KMS-11 (cell line): ENCODE measurements at regions not wholly inside any gene's neighbourhood (a gene's known extent, or its start where the extent isn't known, plus 50 kb on each side); places are given as distances from the start of the nearest gene placed in this dataset.

ENCODE experiments used
- H2AFZ ChIP-seq: fragments of 200-600 bp; sonication (generic); 2 replicates; pipeline ENCODE4 v1.6.1; 2016; ENCODE audit warnings: antibody characterized with exemption, mixed run types, low read depth
- H3K27ac ChIP-seq: fragments of 200-600 bp; sonication (generic); 2 replicates; pipeline ENCODE4 v1.6.1; 2016; ENCODE audit warnings: mild to moderate bottlenecking, mixed run types
- H3K27me3 ChIP-seq: fragments of 200-600 bp; sonication (generic); 2 replicates; pipeline ENCODE4 v1.6.1; 2017; ENCODE audit warnings: mild to moderate bottlenecking, low read depth, mixed run types, moderate library complexity; ENCODE audit not compliant: insufficient read depth
- H3K36me3 ChIP-seq: fragments of 200-600 bp; sonication (generic); 2 replicates; pipeline ENCODE4 v1.6.1; 2017; ENCODE audit warnings: mild to moderate bottlenecking, mixed run types; ENCODE audit not compliant: insufficient read depth
- H3K4me1 ChIP-seq: fragments of 200-600 bp; sonication (generic); 2 replicates; pipeline ENCODE4 v1.6.1; 2016; ENCODE audit warnings: mild to moderate bottlenecking, low read depth, mixed run types; ENCODE audit not compliant: poor library complexity, severe bottlenecking
- H3K4me2 ChIP-seq: fragments of 200-600 bp; sonication (generic); 2 replicates; pipeline ENCODE4 v1.7.0; 2016; ENCODE audit warnings: mild to moderate bottlenecking, mixed run types
- H3K4me3 ChIP-seq: fragments of 200-600 bp; sonication (generic); IDR thresholded peaks from 2 replicates; pipeline ENCODE4 v1.6.1; 2017; ENCODE audit warnings: low read depth, low read length, mixed read lengths; ENCODE audit not compliant: insufficient read depth
- H3K79me2 ChIP-seq: fragments of 200-600 bp; sonication (generic); 2 replicates; pipeline ENCODE4 v1.6.1; 2016; ENCODE audit warnings: low read depth, mixed run types; ENCODE audit not compliant: insufficient read depth
- H3K9ac ChIP-seq: fragments of 200-600 bp; sonication (generic); 2 replicates; pipeline ENCODE4 v1.6.1; 2016; ENCODE audit warnings: mild to moderate bottlenecking, mixed run types
- H4K20me1 ChIP-seq: fragments of 200-600 bp; sonication (generic); 2 replicates; pipeline ENCODE4 v1.6.1; 2016; ENCODE audit warnings: mild to moderate bottlenecking, mixed run types; ENCODE audit not compliant: insufficient read depth
- TF ChIP-seq, protein P1 (sequence below): fragments of 200-600 bp; sonication (generic); conservative IDR thresholded peaks from 2 replicates; pipeline ENCODE4 v1.6.1; 2017; ENCODE audit warnings: low read depth, mild to moderate bottlenecking, antibody characterized with exemption, low read length, moderate library complexity, mixed read lengths

DNA sequence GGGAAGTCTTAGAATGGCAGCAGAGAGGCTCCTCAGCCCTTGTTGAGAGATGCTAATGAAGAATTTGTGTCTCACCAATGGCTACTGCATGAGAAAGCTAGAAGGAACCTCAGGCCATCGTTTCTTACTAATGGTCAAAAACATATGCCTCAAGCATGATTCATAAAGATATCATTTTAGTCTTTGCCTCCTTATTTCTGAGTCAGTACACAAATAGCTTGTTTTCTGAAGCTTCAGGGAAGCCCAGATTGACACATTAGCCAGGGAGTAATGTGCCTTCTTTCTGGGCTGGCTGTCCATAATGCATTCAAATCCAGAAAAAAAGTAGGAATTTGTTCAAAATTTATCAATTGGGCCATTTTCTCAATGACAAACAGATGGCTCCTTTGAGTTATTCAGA lies 169.4 kb upstream of the ZBED5 start:
- Histone ChIP-seq H3K27ac (no peak overlapping the region), H3K4me3 (no peak overlapping the region), H3K36me3 (no peaks in the 10 kb centered on the region), H3K79me2 (no peaks in the 10 kb centered on the region), H4K20me1 (no peaks in the 10 kb centered on the region), H3K4me2 (no peak overlapping the region), H3K4me1 (no peaks in the 10 kb centered on the region), H3K27me3 (no peaks in the 10 kb centered on the region), H3K9ac (no peak overlapping the region), H2AFZ (no peak overlapping the region)
- TF ChIP-seq, protein P1, sequence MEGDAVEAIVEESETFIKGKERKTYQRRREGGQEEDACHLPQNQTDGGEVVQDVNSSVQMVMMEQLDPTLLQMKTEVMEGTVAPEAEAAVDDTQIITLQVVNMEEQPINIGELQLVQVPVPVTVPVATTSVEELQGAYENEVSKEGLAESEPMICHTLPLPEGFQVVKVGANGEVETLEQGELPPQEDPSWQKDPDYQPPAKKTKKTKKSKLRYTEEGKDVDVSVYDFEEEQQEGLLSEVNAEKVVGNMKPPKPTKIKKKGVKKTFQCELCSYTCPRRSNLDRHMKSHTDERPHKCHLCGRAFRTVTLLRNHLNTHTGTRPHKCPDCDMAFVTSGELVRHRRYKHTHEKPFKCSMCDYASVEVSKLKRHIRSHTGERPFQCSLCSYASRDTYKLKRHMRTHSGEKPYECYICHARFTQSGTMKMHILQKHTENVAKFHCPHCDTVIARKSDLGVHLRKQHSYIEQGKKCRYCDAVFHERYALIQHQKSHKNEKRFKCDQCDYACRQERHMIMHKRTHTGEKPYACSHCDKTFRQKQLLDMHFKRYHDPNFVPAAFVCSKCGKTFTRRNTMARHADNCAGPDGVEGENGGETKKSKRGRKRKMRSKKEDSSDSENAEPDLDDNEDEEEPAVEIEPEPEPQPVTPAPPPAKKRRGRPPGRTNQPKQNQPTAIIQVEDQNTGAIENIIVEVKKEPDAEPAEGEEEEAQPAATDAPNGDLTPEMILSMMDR: no peak

DNA sequence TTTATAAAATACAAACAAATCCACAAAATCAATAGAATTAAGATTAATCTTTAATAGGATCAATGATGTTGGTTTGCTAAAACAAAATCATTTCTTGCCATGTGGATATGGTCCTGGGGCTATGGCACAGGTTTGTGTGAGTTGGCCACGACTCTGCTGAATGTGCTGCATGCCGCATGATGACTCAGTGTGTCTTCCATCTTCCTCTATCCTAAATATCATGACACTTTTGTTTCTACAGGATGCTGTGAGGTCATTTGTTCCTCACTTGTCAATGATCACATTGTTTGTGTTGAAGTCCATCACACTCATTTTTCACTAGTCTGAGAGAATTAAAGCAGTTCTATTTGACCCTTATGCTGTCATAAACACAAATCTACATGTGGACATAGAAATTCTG lies 167.2 kb upstream of the ZBED5 start:
- no peak overlapping the region for H3K27ac ChIP-seq
- H2AFZ ChIP-seq: no peak overlapping the region
- no peaks in the 10 kb centered on the region for H3K79me2 ChIP-seq
- no peaks in the 10 kb centered on the region for H3K4me1 ChIP-seq
- no peaks in the 10 kb centered on the region for H4K20me1 ChIP-seq
- no peaks in the 10 kb centered on the region for H3K36me3 ChIP-seq
- H3K4me3 ChIP-seq: no peak overlapping the region
- no peak overlapping the region for H3K4me2 ChIP-seq
- H3K9ac ChIP-seq: no peak overlapping the region
- H3K27me3 ChIP-seq: no peaks in the 10 kb centered on the region
- TF ChIP-seq, protein P1: no peak

DNA sequence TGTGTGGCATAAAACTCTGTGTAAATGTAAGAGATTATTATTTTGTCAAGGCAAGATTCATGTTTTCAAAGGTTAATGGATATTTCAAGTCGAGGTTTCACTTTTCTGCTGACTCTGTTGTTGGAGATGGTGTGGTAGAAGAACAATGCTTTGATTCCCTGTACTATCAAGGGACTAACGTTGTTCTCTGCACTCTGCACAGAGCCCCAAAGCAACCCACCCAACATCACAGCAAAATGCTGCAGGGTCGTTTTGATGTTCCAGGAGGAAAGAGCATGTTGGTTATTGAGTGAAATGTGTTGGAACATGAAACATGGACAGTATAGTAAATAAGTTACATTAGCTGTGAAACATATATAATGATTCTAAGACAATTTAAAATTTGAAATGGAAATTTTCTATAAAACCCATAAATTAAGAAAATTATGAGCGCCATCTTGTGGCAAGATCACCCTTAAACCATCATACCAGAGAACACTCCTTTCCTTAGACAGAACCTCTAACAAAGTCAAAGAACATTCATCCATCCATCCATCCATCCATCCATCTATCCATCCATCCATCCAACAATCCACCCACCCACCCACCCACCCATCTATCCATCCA lies 164.4 kb upstream of the ZBED5 start:
- H3K27me3 ChIP-seq: no peaks in the 10 kb centered on the region
- no peak overlapping the region for H2AFZ ChIP-seq
- H3K4me3 ChIP-seq: no peak overlapping the region
- TF ChIP-seq, protein P1: peak; percentile 70
- no peaks in the 10 kb centered on the region for H3K36me3 ChIP-seq
- no peak overlapping the region for H3K27ac ChIP-seq
- H3K4me2 ChIP-seq: no peak overlapping the region
- no peaks in the 10 kb centered on the region for H4K20me1 ChIP-seq
- no peaks in the 10 kb centered on the region for H3K79me2 ChIP-seq
- no peak overlapping the region for H3K9ac ChIP-seq
- no peaks in the 10 kb centered on the region for H3K4me1 ChIP-seq

DNA sequence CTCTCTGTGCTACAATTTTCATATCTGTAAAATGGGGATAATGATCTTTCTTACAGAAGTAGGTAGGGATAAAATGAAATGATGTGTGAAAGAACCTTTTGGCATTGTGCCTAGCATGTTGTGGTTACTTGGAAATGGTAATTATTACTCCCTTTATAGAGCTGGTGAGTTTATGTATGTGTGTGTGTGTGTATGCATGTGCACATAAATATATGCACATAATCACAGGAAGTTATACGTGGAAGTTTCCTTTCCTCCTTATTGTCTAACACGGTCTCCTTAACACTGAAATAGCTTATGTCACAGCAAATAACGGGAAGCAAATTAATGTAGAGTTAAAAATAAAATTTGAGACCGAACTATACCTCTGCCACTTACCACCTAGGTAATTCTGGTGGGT lies 163.7 kb upstream of the ZBED5 start:
- TF ChIP-seq, protein P1: no peak
- Histone ChIP-seq H3K4me1 (no peaks in the 10 kb centered on the region), H3K79me2 (no peaks in the 10 kb centered on the region), H3K27ac (no peak overlapping the region), H3K4me2 (no peak overlapping the region), H4K20me1 (no peaks in the 10 kb centered on the region), H3K4me3 (no peak overlapping the region), H2AFZ (no peak overlapping the region), H3K9ac (no peak overlapping the region), H3K27me3 (no peaks in the 10 kb centered on the region), H3K36me3 (no peaks in the 10 kb centered on the region)
